K562 (cell line): ENCODE measurements at regions not wholly inside any gene's neighbourhood (a gene's known extent, or its start where the extent isn't known, plus 50 kb on each side); places are given as distances from the start of the nearest gene placed in this dataset.

Experiments
- BMI1 ChIP-seq: fragments of 150-350 bp; IDR thresholded peaks from 2 replicates; pipeline ENCODE4 v1.6.1; 2014; ENCODE audit warnings: low read length
- CEBPB ChIP-seq: fragments of 450-650 bp; IDR thresholded peaks from 2 replicates; pipeline ENCODE4 v1.6.1; 2016; ENCODE audit warnings: missing genetic modification characterization, missing compliant biosample characterization
- CREB1 ChIP-seq, 2 experiments: sonication (generic) in 1 of 2; formaldehyde crosslinking in 1 of 2; IDR thresholded peaks; 2 replicates each; pipeline versions ENCODE4 v1.6.1 to v1.8.0; 2012 to 2022; ENCODE audit warnings: inconsistent platforms in 1 of 2, mild to moderate bottlenecking in 1 of 2, missing genetic modification reagents in 1 of 2, moderate library complexity in 1 of 2
- E2F3 ChIP-seq: fragments of 250-450 bp; sonication (Bioruptor Pico); IDR thresholded peaks from 2 replicates; pipeline ENCODE4 v1.4.0; 2020; ENCODE audit warnings: mild to moderate bottlenecking
- EP300 ChIP-seq: IDR thresholded peaks from 2 replicates; pipeline ENCODE4 v1.6.1; 2012; ENCODE audit warnings: low read length, improper control_type of control experiment
- ETV5 ChIP-seq: sonication (generic); formaldehyde crosslinking; IDR thresholded peaks from 2 replicates; pipeline ENCODE4 v1.4.0; 2020; ENCODE audit warnings: low read depth, mild to moderate bottlenecking, missing genetic modification reagents
- FOXA3 ChIP-seq, 2 experiments: fragments of 450-650 bp in 1 of 2; sonication (generic) in 1 of 2; formaldehyde crosslinking; IDR thresholded peaks in 1 of 2; conservative IDR thresholded peaks in 1 of 2; 2 replicates each; pipeline versions ENCODE4 v1.4.0 to v1.8.0; 2020 to 2022; ENCODE audit warnings: mild to moderate bottlenecking in 2 of 2, missing genetic modification reagents in 1 of 2
- HDAC1 ChIP-seq, 2 experiments: fragments of 450-650 bp; IDR thresholded peaks; 2 replicates each; pipeline ENCODE4 v1.6.1; 2016 to 2017; ENCODE audit warnings: inconsistent platforms in 1 of 2, mild to moderate bottlenecking in 1 of 2, moderate library complexity in 1 of 2
- LEF1 ChIP-seq: fragments of 450-650 bp; IDR thresholded peaks from 2 replicates; pipeline ENCODE4 v1.6.1; 2016; ENCODE audit warnings: mild to moderate bottlenecking
- MCM2 ChIP-seq: fragments of 450-650 bp; IDR thresholded peaks from 2 replicates; pipeline ENCODE4 v1.6.1; 2017; ENCODE audit warnings: low read depth, mild to moderate bottlenecking
- MYC ChIP-seq, 2 experiments: fragments of 250-450 bp in 1 of 2; sonication (Bioruptor Pico) in 1 of 2; IDR thresholded peaks; 2 replicates each; pipeline versions ENCODE4 v1.5.1 to v1.6.1; 2012 to 2021; ENCODE audit warnings: low read depth in 2 of 2, borderline replicate concordance in 1 of 2, improper control_type of control experiment in 1 of 2, low read length in 1 of 2, mild to moderate bottlenecking in 1 of 2, moderate library complexity in 1 of 2
- NCOR1 ChIP-seq: fragments of 450-650 bp; IDR thresholded peaks from 2 replicates; pipeline ENCODE4 v1.6.1; 2016; ENCODE audit warnings: mild to moderate bottlenecking, moderate library complexity
- NFE2L1 ChIP-seq: fragments of 450-650 bp; IDR thresholded peaks from 2 replicates; pipeline ENCODE4 v1.6.1; 2016; ENCODE audit warnings: missing genetic modification characterization, low read depth, mild to moderate bottlenecking, missing compliant biosample characterization, moderate library complexity, borderline replicate concordance
- NR2C1 ChIP-seq, 2 experiments: fragments of 450-650 bp; IDR thresholded peaks; 2 replicates each; pipeline ENCODE4 v1.6.1; 2017; ENCODE audit warnings: mild to moderate bottlenecking in 2 of 2, antibody characterized with exemption in 1 of 2, inconsistent platforms in 1 of 2, missing compliant biosample characterization in 1 of 2, missing genetic modification characterization in 1 of 2
- PHTF2 ChIP-seq: fragments of 250-450 bp; sonication (Bioruptor Pico); IDR thresholded peaks from 2 replicates; pipeline ENCODE4 v1.5.0; 2021; ENCODE audit warnings: mild to moderate bottlenecking
- SIX5 ChIP-seq, 2 experiments: IDR thresholded peaks; 2 replicates each; pipeline ENCODE4 v1.6.1; 2011; ENCODE audit warnings: low read length in 2 of 2, borderline replicate concordance in 1 of 2, low read depth in 1 of 2, mild to moderate bottlenecking in 1 of 2, moderate library complexity in 1 of 2; ENCODE audit not compliant: insufficient read depth in 1 of 2
- SMC3 ChIP-seq: conservative IDR thresholded peaks from 2 replicates; pipeline ENCODE4 v1.6.1; 2011; ENCODE audit warnings: low read depth, low read length, improper control_type of control experiment; ENCODE audit not compliant: insufficient read depth
- TFAM ChIP-seq: fragments of 250-450 bp; sonication (Bioruptor Pico); conservative IDR thresholded peaks from 2 replicates; pipeline ENCODE4 v1.5.0; 2021; ENCODE audit warnings: mild to moderate bottlenecking, moderate library complexity
- U2AF1 ChIP-seq: fragments of 200-400 bp; formaldehyde crosslinking; optimal IDR thresholded peaks from 2 replicates; pipeline ENCODE3; 2017; ENCODE audit warnings: mild to moderate bottlenecking, low read depth, low read length, moderate library complexity
- ZBTB7A ChIP-seq: IDR thresholded peaks from 2 replicates; pipeline ENCODE4 v1.6.1; 2011; ENCODE audit warnings: low read depth, mild to moderate bottlenecking, low read length, moderate library complexity, borderline replicate concordance; ENCODE audit not compliant: control insufficient read depth
- ZFP36 ChIP-seq: fragments of 150-350 bp; IDR thresholded peaks from 2 replicates; pipeline ENCODE4 v1.6.1; 2018; ENCODE audit warnings: low read length, low read depth; ENCODE audit not compliant: partially characterized antibody
- ZNF589 ChIP-seq: fragments of 200-800 bp; sonication (Bioruptor generic); IDR thresholded peaks from 2 replicates; pipeline ENCODE4 v1.6.1; 2016; ENCODE audit warnings: low read depth, missing genetic modification characterization, missing compliant biosample characterization
- TF ChIP-seq, protein P1 (sequence below): fragments of 450-650 bp; formaldehyde crosslinking; IDR thresholded peaks from 2 replicates; pipeline ENCODE4 v1.4.0; 2022; ENCODE audit warnings: mild to moderate bottlenecking, moderate library complexity
- TF ChIP-seq, protein P2 (sequence below): fragments of 450-650 bp; IDR thresholded peaks from 2 replicates; pipeline ENCODE4 v1.6.1; 2017; ENCODE audit warnings: antibody characterized with exemption

GRCh38 chr3:43185274-43185982, 79.5 kb upstream of the POMGNT2 start (continued):
- TF ChIP-seq E2F3 (CRISPR knock-in tag) (0 out of 2 replicates have a peak, but pooled peaks have one; percentile 27), CREB1 (IDR thresholded peaks at IDR 0.05) (no peak), CREB1 (CRISPR knock-in tag; IDR thresholded peaks at IDR 0.05) (no peak), EP300 (peak; percentile 48; the same call in 1 of the 2 replicates), CEBPB (no peak), FOXA3 (CRISPR knock-in tag; conservative IDR thresholded peaks at IDR 0.05 in 1 of 2, IDR thresholded peaks at IDR 0.05 in 1 of 2) (0 out of 4 replicates have a peak, but pooled peaks of 1 of the 2 experiments have one; percentile 5), NFE2L1 (tag) (no peak), TFAM (no peak), HDAC1 (IDR thresholded peaks at IDR 0.05) (no peak), NR2C1 (IDR thresholded peaks at IDR 0.05) (no peak), NR2C1 (tag; IDR thresholded peaks at IDR 0.05) (peak; percentile 8; the same call in 1 of the 2 replicates), NCOR1 (no peak), PHTF2 (CRISPR knock-in tag) (no peak), ETV5 (CRISPR knock-in tag) (no peak), BMI1 (no peak), MCM2 (no peak), ZNF589 (CRISPR knock-in tag) (peak; percentile 85), ZFP36 (no peak), SIX5 (IDR thresholded peaks at IDR 0.05; ENCODE audit: borderline replicate concordance in 1 of 2, insufficient read depth in 1 of 2, low read depth in 1 of 2, low read length in 2 of 2) (no peak), ZBTB7A (no peak), U2AF1 (no peak), SMC3 (no peak), MYC (IDR thresholded peaks at IDR 0.05; ENCODE audit: low read depth, low read length) (no peak), MYC (CRISPR knock-in tag; IDR thresholded peaks at IDR 0.05; ENCODE audit: borderline replicate concordance, low read depth) (no peak), LEF1 (no peak; the same call in 1 of the 2 replicates)
- TF ChIP-seq, protein P1, sequence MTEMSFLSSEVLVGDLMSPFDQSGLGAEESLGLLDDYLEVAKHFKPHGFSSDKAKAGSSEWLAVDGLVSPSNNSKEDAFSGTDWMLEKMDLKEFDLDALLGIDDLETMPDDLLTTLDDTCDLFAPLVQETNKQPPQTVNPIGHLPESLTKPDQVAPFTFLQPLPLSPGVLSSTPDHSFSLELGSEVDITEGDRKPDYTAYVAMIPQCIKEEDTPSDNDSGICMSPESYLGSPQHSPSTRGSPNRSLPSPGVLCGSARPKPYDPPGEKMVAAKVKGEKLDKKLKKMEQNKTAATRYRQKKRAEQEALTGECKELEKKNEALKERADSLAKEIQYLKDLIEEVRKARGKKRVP: peak; percentile 83
- TF ChIP-seq, protein P2, sequence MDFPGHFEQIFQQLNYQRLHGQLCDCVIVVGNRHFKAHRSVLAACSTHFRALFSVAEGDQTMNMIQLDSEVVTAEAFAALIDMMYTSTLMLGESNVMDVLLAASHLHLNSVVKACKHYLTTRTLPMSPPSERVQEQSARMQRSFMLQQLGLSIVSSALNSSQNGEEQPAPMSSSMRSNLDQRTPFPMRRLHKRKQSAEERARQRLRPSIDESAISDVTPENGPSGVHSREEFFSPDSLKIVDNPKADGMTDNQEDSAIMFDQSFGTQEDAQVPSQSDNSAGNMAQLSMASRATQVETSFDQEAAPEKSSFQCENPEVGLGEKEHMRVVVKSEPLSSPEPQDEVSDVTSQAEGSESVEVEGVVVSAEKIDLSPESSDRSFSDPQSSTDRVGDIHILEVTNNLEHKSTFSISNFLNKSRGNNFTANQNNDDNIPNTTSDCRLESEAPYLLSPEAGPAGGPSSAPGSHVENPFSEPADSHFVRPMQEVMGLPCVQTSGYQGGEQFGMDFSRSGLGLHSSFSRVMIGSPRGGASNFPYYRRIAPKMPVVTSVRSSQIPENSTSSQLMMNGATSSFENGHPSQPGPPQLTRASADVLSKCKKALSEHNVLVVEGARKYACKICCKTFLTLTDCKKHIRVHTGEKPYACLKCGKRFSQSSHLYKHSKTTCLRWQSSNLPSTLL: no peak
